Mesenchymal stem cell (in vitro differentiated cells and primary cell): ENCODE measurements at regions not wholly inside any gene's neighbourhood (a gene's known extent, or its start where the extent isn't known, plus 50 kb on each side); places are given as distances from the start of the nearest gene placed in this dataset.

Source experiments
- DNase-seq: peaks from one replicate; pipeline ENCODE4 v3.0.0-alpha.2; 2013
- H2AFZ ChIP-seq: one replicate; pipeline ENCODE4 v1.6.1; 2013; ENCODE audit warnings: low read depth, mild to moderate bottlenecking, control low read depth, inconsistent platforms, low read length, moderate library complexity
- H2AK5ac ChIP-seq: 2 replicates; pipeline ENCODE4 v1.6.1; 2013; ENCODE audit warnings: low read length, moderate library complexity, mild to moderate bottlenecking, inconsistent platforms; ENCODE audit not compliant: severe bottlenecking
- H2BK120ac ChIP-seq: one replicate; pipeline ENCODE4 v1.6.1; 2013; ENCODE audit warnings: low read depth, mild to moderate bottlenecking, inconsistent platforms, low read length, moderate library complexity
- H2BK12ac ChIP-seq, 2 experiments: one replicate each; pipeline ENCODE4 v1.6.1; 2013; ENCODE audit warnings: inconsistent platforms in 2 of 2, low read length in 2 of 2, mild to moderate bottlenecking in 2 of 2, moderate library complexity in 2 of 2, control low read depth in 1 of 2
- H2BK15ac ChIP-seq: one replicate; pipeline ENCODE4 v1.6.1; 2013; ENCODE audit warnings: mild to moderate bottlenecking, low read depth, inconsistent platforms; ENCODE audit not compliant: poor library complexity, severe bottlenecking
- H2BK5ac ChIP-seq: 2 replicates; pipeline ENCODE4 v1.6.1; 2013; ENCODE audit warnings: low read depth, mild to moderate bottlenecking, low read length, control low read depth, inconsistent platforms; ENCODE audit not compliant: poor library complexity, severe bottlenecking
- H3K14ac ChIP-seq, 2 experiments: one replicate each; pipeline ENCODE4 v1.6.1; 2013; ENCODE audit warnings: inconsistent platforms in 2 of 2, low read length in 2 of 2, control low read depth in 1 of 2, mild to moderate bottlenecking in 1 of 2, moderate library complexity in 1 of 2
- H3K18ac ChIP-seq, 2 experiments: one replicate each; pipeline ENCODE4 v1.6.1; 2013; ENCODE audit warnings: inconsistent platforms in 2 of 2, low read length in 2 of 2, control low read depth in 1 of 2, low read depth in 1 of 2, mild to moderate bottlenecking in 1 of 2
- H3K23ac ChIP-seq, 2 experiments: one replicate each; pipeline ENCODE4 v1.6.1; 2013; ENCODE audit warnings: inconsistent platforms in 2 of 2, low read length in 2 of 2, mild to moderate bottlenecking in 2 of 2, moderate library complexity in 2 of 2, control low read depth in 1 of 2
- H3K27ac ChIP-seq: 2 replicates; pipeline ENCODE4 v1.5.1; 2013; ENCODE audit warnings: mild to moderate bottlenecking, moderate library complexity, low read length, control low read depth, inconsistent platforms; ENCODE audit not compliant: poor library complexity, severe bottlenecking
- H3K27me3 ChIP-seq, 2 experiments: 2 replicates each; pipeline versions ENCODE4 v1.6.1 to v1.7.0; 2013; ENCODE audit warnings: low read length in 2 of 2, mild to moderate bottlenecking in 2 of 2, moderate library complexity in 2 of 2, control low read depth in 1 of 2, inconsistent platforms in 1 of 2; ENCODE audit not compliant: control insufficient read depth in 1 of 2, insufficient read depth in 1 of 2
- H3K36me3 ChIP-seq, 2 experiments: 2 replicates each; pipeline versions ENCODE4 v1.6.1 to v1.7.0; 2013; ENCODE audit warnings: low read length in 2 of 2, control low read depth in 1 of 2, inconsistent platforms in 1 of 2, low read depth in 1 of 2, mild to moderate bottlenecking in 1 of 2; ENCODE audit not compliant: insufficient read depth in 2 of 2, control insufficient read depth in 1 of 2
- H3K4ac ChIP-seq, 2 experiments: one replicate each; pipeline ENCODE4 v1.6.1; 2013; ENCODE audit warnings: inconsistent platforms in 2 of 2, low read length in 2 of 2, mild to moderate bottlenecking in 2 of 2, moderate library complexity in 2 of 2, control low read depth in 1 of 2, low read depth in 1 of 2
- H3K4me1 ChIP-seq: 2 replicates; pipeline ENCODE4 v1.6.1; 2013; ENCODE audit warnings: low read depth, low read length, control low read depth; ENCODE audit not compliant: control insufficient read depth, insufficient read depth
- H3K4me2 ChIP-seq: 2 replicates; pipeline ENCODE4 v1.6.1; 2013; ENCODE audit warnings: low read length, mild to moderate bottlenecking, inconsistent platforms; ENCODE audit not compliant: poor library complexity, severe bottlenecking
- H3K4me3 ChIP-seq, 2 experiments: 2 replicates each; pipeline versions ENCODE4 v1.5.1 to v1.7.0; 2013; ENCODE audit warnings: low read length in 2 of 2, mild to moderate bottlenecking in 2 of 2, control low read depth in 1 of 2, low read depth in 1 of 2; ENCODE audit not compliant: insufficient read depth in 1 of 2
- H3K79me1 ChIP-seq: replicated peaks from 2 replicates; pipeline ENCODE4 v1.6.1; 2013; ENCODE audit warnings: mild to moderate bottlenecking, control low read depth, low read length, inconsistent platforms; ENCODE audit not compliant: poor library complexity, severe bottlenecking
- H3K9ac ChIP-seq: 2 replicates; pipeline ENCODE4 v1.7.0; 2013; ENCODE audit warnings: mild to moderate bottlenecking, low read length, moderate library complexity
- H3K9me3 ChIP-seq: 2 replicates; pipeline ENCODE4 v1.7.0; 2013; ENCODE audit warnings: mild to moderate bottlenecking, low read length; ENCODE audit not compliant: control insufficient read depth
- H4K8ac ChIP-seq: one replicate; pipeline ENCODE4 v1.6.1; 2013; ENCODE audit warnings: inconsistent platforms, mild to moderate bottlenecking, low read length, moderate library complexity
- H4K91ac ChIP-seq: one replicate; pipeline ENCODE4 v1.6.1; 2013; ENCODE audit warnings: mild to moderate bottlenecking, low read length, inconsistent platforms
- WGBS: methylation state at CpG from one replicate; pipeline ENCODE4 v1.1.7; 2013; ENCODE audit warnings: mixed read lengths; 5-methylcytosine and 5-hydroxymethylcytosine counted together

DNA sequence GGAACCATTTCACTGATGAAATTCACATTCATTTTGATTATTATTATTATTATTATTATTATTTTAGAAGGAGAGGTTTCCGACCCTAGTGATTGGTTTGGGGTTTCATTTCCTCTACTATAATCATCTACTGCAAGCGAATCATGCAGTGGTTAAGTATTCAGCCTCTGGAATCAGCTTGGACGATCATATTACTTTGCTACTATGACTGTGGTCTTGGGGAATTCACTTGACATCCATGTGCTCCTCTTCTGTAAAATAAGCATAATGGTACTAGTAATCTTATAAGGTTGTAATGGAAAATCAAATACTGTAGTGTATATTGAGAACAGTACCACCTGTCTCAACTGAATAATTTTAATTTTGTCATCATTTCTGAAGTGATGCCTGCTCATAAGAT lies 132.1 kb upstream of the SLC4A4 start:
- Histone ChIP-seq H3K79me1 (peaks cover 8% of the 10 kb centered on the region), H3K27me3 (no peaks in the 10 kb centered on the region)
- WGBS: 50% methylated on average over 1 of the region's 3 CpGs

DNA sequence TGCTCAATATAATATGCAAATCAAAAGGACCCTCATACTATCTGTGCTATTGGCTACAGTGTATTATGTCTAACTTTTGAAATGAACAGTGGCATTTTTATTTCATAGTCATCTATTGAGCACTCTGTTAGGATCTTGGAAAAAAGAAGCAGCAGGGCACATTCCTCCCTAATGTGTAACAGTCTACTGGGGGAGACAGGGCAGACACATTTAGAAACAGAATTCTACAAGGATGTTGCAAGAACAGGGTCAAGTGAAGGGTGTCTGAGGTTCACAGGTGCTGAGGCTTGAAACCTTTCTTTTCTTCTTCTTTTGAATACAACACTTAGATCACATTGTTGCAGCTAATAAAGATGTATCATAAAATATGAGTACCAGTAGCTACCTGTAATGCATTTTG lies 129.7 kb upstream of the SLC4A4 start:
- no peak overlapping the region for H3K4me2 ChIP-seq
- H3K9me3 ChIP-seq: no peaks in the 10 kb centered on the region
- H3K36me3 ChIP-seq: no peaks in the 10 kb centered on the region
- no peak overlapping the region for H3K4ac ChIP-seq
- peak overlapping the region; percentile 47 for H3K27ac ChIP-seq
- H3K4me1 ChIP-seq: peaks cover 2% of the 10 kb centered on the region
- no peak overlapping the region for H3K4me3 ChIP-seq
- DNase-seq: peak; percentile 65
- H2BK120ac ChIP-seq: no peak overlapping the region
- no peak overlapping the region for H4K91ac ChIP-seq
- no peak overlapping the region for H2BK15ac ChIP-seq
- H3K27me3 ChIP-seq: no peaks in the 10 kb centered on the region
- H2AFZ ChIP-seq: no peak overlapping the region
- no peak overlapping the region for H2BK12ac ChIP-seq
- H4K8ac ChIP-seq: no peak overlapping the region
- no peak overlapping the region for H2AK5ac ChIP-seq
- H3K18ac ChIP-seq: no peak overlapping the region
- H2BK5ac ChIP-seq: no peak overlapping the region
- H3K9ac ChIP-seq: no peak overlapping the region
- H3K14ac ChIP-seq: no peak overlapping the region
- peaks cover 13% of the 10 kb centered on the region for H3K79me1 ChIP-seq
- H3K23ac ChIP-seq: no peak overlapping the region

More for the DNA sequence above, 132.1 kb upstream of the SLC4A4 start:
- Histone ChIP-seq H3K9me3 (no peaks in the 10 kb centered on the region), H3K36me3 (no peaks in the 10 kb centered on the region), H3K23ac (no peak overlapping the region), H3K4me3 (no peak overlapping the region), H2BK120ac (no peak overlapping the region), H2BK15ac (no peak overlapping the region), H3K4me1 (no peaks in the 10 kb centered on the region), H4K91ac (no peak overlapping the region), H3K9ac (no peak overlapping the region), H3K4me2 (no peak overlapping the region), H2AFZ (no peak overlapping the region), H2BK12ac (no peak overlapping the region), H3K14ac (no peak overlapping the region), H2BK5ac (no peak overlapping the region), H3K27ac (no peak overlapping the region), H2AK5ac (no peak overlapping the region), H3K18ac (no peak overlapping the region), H4K8ac (no peak overlapping the region), H3K4ac (no peak overlapping the region)
- DNase-seq: no peak

DNA sequence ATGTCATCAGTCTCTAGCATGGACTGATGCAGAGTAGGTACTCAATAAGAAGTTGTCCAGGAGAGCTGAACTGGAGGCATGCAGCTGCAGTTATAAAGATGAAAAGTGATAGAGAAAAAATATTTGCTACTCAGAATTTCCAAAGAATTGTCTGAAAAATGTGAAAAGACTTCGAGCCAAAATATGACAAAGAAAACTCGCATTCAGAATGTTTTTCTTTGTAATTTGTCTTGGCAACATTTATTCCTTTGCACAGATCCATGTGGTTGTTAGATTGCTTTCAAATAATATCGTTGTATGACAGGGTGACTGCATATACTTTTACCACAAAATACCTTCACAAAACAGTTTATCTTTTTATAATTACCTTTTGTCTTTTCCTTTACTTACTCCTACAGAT lies 128.0 kb upstream of the SLC4A4 start:
- Histone ChIP-seq H3K79me1 (peaks cover 10% of the 10 kb centered on the region), H2AK5ac (no peak overlapping the region), H3K4me3 (no peak overlapping the region), H3K18ac (no peak overlapping the region), H2BK5ac (no peak overlapping the region), H3K14ac (no peak overlapping the region), H3K4me2 (no peak overlapping the region), H3K27me3 (no peaks in the 10 kb centered on the region), H2AFZ (no peak overlapping the region), H2BK12ac (no peak overlapping the region), H3K4me1 (peaks cover 2% of the 10 kb centered on the region), H2BK120ac (no peak overlapping the region), H3K27ac (no peak overlapping the region), H3K9ac (peak overlapping the region; percentile 4), H3K9me3 (no peaks in the 10 kb centered on the region), H3K36me3 (no peaks in the 10 kb centered on the region), H3K4ac (no peak overlapping the region), H2BK15ac (no peak overlapping the region), H4K8ac (no peak overlapping the region), H4K91ac (no peak overlapping the region), H3K23ac (no peak overlapping the region)
- DNase-seq: no peak
- WGBS: 89% methylated on average over 2 of the region's 3 CpGs

DNA sequence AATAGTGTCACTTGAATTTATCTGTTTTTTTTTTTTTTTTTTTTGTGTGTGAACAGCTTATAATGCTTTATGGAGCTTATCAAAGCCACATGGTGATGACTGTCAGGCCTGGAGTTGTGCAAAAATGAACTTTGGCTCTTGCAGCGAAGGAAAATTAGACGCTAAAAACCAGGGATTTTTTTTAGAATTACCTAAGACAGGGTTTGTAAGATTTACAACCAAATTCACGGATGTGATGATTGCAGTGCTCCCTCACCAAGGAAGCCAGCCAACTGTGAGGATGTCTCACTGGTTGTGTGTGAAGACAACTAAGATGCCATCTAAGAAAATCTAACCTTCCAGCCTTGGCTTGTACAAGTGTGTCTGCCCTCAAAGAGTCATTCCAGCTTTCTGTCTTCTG lies 127.1 kb upstream of the SLC4A4 start:
- H3K27me3 ChIP-seq: no peaks in the 10 kb centered on the region
- H3K4ac ChIP-seq: no peak overlapping the region

More for the DNA sequence above, 127.1 kb upstream of the SLC4A4 start:
- Histone ChIP-seq H3K14ac (no peak overlapping the region), H3K9ac (peak overlapping the region; percentile 4), H2AK5ac (no peak overlapping the region), H3K4me2 (no peak overlapping the region), H2BK5ac (no peak overlapping the region), H3K36me3 (no peaks in the 10 kb centered on the region), H3K79me1 (peaks cover 10% of the 10 kb centered on the region), H4K91ac (no peak overlapping the region), H2BK15ac (no peak overlapping the region), H2BK120ac (no peak overlapping the region), H4K8ac (no peak overlapping the region), H3K27ac (no peak overlapping the region), H2AFZ (no peak overlapping the region), H3K18ac (peak overlapping the region in 1 of 2 experiments; percentile 45), H3K23ac (no peak overlapping the region), H3K9me3 (no peaks in the 10 kb centered on the region), H3K4me3 (no peak overlapping the region), H3K4me1 (peaks cover 2% of the 10 kb centered on the region), H2BK12ac (peak overlapping the region in 1 of 2 experiments; percentile 35)
- peak; percentile 36 for DNase-seq
- whole genome bisulfite sequencing: 58% methylated on average over 3 of the region's 3 CpGs
